22Rv1 (cell line): ENCODE measurements at regions not wholly inside any gene's neighbourhood (a gene's known extent, or its start where the extent isn't known, plus 50 kb on each side); places are given as distances from the start of the nearest gene placed in this dataset.

Experiments
- ZFX ChIP-seq: fragments of 450-650 bp; IDR thresholded peaks from 2 replicates; pipeline ENCODE4 v1.6.1; 2017; ENCODE audit warnings: antibody characterized with exemption, borderline replicate concordance
- TF ChIP-seq, protein P1 (sequence below): fragments of 450-650 bp; IDR thresholded peaks from 2 replicates; pipeline ENCODE4 v1.5.1; 2017; ENCODE audit warnings: mild to moderate bottlenecking

DNA sequence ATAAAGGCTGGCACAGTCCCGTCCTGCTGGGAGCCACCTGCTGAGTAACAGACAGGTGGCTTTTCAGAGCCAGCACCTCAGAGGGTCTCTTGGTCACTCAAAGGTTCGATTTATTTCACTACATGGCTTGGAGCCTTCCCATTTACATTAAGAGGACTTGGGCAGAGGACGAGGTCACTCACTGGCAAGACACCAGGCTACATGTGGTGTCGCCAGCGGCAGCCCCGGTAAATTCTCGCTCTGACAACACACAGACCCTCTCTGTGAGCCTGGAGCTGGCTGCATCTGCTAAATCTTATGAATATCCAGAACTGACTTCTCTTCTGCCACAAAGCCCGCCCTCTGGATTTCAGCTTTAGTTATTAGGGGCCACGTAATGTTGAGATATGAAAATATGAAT is 254.7 kb downstream of the VAPA start:
- TF ChIP-seq, protein P1, sequence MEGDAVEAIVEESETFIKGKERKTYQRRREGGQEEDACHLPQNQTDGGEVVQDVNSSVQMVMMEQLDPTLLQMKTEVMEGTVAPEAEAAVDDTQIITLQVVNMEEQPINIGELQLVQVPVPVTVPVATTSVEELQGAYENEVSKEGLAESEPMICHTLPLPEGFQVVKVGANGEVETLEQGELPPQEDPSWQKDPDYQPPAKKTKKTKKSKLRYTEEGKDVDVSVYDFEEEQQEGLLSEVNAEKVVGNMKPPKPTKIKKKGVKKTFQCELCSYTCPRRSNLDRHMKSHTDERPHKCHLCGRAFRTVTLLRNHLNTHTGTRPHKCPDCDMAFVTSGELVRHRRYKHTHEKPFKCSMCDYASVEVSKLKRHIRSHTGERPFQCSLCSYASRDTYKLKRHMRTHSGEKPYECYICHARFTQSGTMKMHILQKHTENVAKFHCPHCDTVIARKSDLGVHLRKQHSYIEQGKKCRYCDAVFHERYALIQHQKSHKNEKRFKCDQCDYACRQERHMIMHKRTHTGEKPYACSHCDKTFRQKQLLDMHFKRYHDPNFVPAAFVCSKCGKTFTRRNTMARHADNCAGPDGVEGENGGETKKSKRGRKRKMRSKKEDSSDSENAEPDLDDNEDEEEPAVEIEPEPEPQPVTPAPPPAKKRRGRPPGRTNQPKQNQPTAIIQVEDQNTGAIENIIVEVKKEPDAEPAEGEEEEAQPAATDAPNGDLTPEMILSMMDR = no peak
- no peak for TF ChIP-seq ZFX
